ENCODE measurements at regions not wholly inside any gene's neighbourhood (a gene's known extent, or its start where the extent isn't known, plus 50 kb on each side); places are given as distances from the start of the nearest gene placed in this dataset.
A peak's percentile ranks its signal among the peaks of the same experiment; 100 is the strongest.

DNA sequence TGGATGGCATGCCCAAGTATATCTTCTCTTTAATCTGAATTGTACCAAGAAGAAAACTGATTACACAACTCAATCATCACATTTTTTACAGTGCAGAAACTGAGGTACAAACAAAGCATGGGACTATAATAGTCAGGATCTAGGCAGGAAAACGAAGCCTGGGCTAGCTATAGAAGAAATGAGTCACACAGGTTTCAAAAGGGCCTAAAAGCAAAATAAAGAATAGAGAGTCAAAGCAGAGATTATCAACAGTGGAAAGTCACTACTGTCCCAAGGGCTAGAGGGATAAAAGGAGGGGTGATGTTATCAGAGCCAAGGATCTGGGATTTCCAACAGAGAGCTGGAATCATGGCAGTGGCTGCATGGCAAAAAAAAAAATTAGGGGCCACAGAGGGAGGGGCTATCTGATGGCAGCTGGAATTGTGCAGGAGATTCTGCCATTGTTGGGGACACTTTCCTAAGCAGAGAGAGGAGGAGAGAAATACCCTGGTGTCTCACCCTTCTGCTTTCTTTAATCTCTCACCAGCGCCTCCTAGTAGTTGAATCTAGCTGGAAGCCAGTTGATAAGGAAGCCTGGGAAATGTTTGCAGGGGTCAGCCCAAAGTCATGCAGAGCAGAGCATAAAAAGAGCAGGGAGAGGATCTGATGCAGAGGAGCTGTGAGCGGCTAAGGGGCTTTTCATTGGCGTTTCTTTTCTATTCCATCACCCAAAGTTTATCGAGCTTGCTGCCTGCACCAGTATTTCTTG, 343.2 kb downstream of the ACTL7B start:
- Mint-ChIP-seq H3K4me1 (no peaks in the 10 kb centered on the region), H3K27me3 (no peaks in the 10 kb centered on the region), H3K36me3 (no peaks in the 10 kb centered on the region), H3K9me3 (peaks cover 0 to 5% (median 0%) of the 10 kb centered on the region in 3 donors), H3K4me3 (no peak overlapping the region), H3K27ac (no peak overlapping the region)

DNA sequence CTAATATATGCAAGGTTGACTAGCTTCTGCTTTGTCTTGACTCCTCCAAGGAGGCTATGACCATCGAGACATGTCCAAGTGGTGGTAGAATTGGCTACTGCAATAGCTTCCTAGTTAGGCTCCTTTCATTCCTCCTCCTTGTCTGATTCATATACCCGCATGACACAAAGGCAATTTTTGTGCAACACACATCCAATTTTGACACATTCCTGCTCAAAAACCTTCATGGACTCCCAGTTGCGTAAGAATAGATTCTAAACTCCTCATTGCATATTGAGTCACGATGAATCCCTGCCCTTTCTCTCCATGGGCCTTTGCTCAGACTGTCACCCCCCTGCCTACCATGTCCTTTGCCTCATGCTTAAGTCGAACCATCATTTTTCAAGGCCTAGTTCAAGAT, 344.5 kb downstream of the ACTL7B start:
- Mint-ChIP-seq H3K4me1 (no peaks in the 10 kb centered on the region), H3K27ac (no peak overlapping the region), H3K9me3 (peaks cover 0 to 5% (median 0%) of the 10 kb centered on the region in 3 donors), H3K36me3 (no peaks in the 10 kb centered on the region), H3K27me3 (no peaks in the 10 kb centered on the region), H3K4me3 (peak overlapping the region in 1 of 4 donors; percentile 25)

DNA sequence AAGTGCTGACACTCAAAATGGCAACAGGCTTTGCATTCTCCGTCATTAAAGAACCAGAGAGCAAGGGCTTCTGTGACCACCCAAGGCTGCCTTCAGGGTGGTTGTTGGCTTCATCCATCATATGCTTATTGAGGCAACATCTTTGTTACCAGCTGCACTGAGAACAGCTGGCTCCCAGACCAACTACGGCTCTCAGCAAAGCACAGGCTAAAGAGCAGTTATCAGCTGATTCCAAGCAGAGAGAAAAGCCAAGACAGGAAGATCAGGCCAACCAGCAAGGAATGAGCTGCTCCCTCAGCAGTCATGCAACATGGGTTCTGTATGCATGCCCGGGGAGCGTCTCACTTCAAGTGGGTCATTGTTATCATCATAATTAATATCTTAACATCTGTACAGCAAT, 358.9 kb downstream of the ACTL7B start:
- Mint-ChIP-seq H3K4me3 (no peak overlapping the region), H3K36me3 (no peaks in the 10 kb centered on the region), H3K4me1 (no peaks in the 10 kb centered on the region), H3K9me3 (peaks cover 1 to 12% (median 5%) of the 10 kb centered on the region in 3 donors), H3K27ac (no peak overlapping the region), H3K27me3 (no peaks in the 10 kb centered on the region)

DNA sequence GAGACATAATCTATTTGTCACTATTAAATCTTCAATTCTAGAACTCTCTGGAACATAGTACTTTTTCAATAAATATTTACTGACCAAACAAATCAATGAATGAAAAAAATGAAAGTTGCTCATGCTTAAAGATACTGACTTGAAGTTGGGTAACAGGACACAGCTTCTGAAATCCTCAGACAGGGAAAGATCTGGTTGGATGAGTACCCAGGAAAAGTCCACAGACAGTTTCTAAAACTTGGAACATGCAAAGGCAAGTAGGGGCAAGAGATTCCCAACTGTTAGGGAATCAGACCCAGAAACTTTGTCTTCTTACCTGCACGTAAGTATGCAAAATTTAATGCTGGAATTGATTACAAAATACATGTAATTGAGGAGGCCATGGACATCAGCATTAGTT, 366.2 kb downstream of the ACTL7B start:
- peaks cover 3% of the 10 kb centered on the region for H3K36me3 Mint-ChIP-seq
- no peak overlapping the region for H3K4me3 Mint-ChIP-seq
- H3K4me1 Mint-ChIP-seq: peaks cover 0 to 1% (median 0%) of the 10 kb centered on the region in 3 donors
- peaks cover 0 to 9% (median 5%) of the 10 kb centered on the region in 3 donors for H3K9me3 Mint-ChIP-seq
- no peaks in the 10 kb centered on the region for H3K27me3 Mint-ChIP-seq
- no peak overlapping the region for H3K27ac Mint-ChIP-seq

DNA sequence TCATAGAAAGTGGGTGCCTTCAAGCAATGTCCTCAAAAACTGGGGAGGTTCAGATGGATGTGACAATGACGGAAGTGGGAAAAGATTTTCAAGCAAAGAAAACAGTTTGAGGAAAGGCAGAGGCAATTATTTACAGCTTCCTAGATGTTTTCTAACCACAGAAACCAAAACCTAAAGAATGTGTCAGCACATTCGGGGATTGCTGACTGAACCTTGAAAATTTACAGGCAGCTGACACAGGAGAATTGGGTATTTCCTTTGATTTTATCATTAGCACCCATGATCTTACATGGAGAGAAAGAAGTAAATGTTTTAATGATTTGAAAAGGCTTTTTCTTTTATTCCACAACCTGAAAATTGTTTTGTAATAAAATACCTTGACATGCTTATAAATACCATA, 369.0 kb downstream of the ACTL7B start:
- no peak overlapping the region for H3K4me3 Mint-ChIP-seq
- no peak overlapping the region for H3K27ac Mint-ChIP-seq

DNA sequence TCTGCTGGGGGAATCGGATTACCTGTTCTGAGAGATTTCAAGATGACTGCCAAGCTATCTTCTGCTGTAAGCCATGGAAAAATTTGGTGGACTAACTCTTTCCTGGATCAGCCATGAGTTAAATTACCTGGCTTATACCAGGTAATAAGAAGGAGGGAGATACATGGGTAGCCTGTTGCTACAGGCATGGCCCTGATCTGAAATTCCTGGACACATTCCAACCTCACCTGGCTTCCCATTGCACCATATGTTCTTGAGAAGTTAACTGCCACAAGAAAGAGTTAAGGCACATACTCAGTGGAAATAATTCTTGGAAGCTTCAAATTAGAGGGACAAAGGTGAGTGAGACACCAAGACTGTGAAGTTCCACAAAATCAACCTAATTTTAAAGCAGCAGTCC, 371.3 kb downstream of the ACTL7B start:
- Mint-ChIP-seq H3K36me3 (peaks cover 3% of the 10 kb centered on the region), H3K9me3 (peaks cover 0 to 9% (median 5%) of the 10 kb centered on the region in 3 donors), H3K4me1 (peaks cover 0 to 1% (median 0%) of the 10 kb centered on the region in 3 donors), H3K27me3 (no peaks in the 10 kb centered on the region), H3K27ac (no peak overlapping the region), H3K4me3 (no peak overlapping the region)

More for the DNA sequence above, 369.0 kb downstream of the ACTL7B start:
- H3K9me3 Mint-ChIP-seq: peaks cover 0 to 9% (median 5%) of the 10 kb centered on the region in 3 donors
- H3K27me3 Mint-ChIP-seq: no peaks in the 10 kb centered on the region
- peaks cover 0 to 1% (median 0%) of the 10 kb centered on the region in 3 donors for H3K4me1 Mint-ChIP-seq
- peaks cover 3% of the 10 kb centered on the region for H3K36me3 Mint-ChIP-seq

DNA sequence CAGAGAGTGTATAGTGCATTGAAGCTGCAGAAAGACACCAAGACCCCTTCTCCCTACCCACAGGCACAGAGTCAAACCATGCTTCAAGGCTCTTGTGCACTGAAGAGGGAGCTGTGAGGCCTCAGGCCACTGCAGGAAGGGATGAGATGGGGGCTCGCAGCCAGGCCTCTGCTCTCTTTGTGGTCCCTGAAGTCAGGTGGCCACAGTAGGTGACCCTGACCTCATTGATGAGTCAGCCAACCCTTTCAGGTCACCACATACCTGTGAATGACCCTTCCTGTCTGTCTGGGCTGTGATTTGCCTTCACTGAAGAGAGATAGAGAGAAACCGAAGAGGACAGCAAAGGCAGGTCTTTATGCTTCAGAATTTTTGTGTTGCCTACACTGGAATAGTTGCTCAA, 372.1 kb downstream of the ACTL7B start:
- Mint-ChIP-seq H3K36me3 (peaks cover 3% of the 10 kb centered on the region), H3K4me3 (no peak overlapping the region), H3K4me1 (peaks cover 0 to under 1% (median 0%) of the 10 kb centered on the region in 3 donors), H3K27ac (no peak overlapping the region), H3K27me3 (no peaks in the 10 kb centered on the region), H3K9me3 (peaks cover 0 to 8% (median 5%) of the 10 kb centered on the region in 3 donors)

DNA sequence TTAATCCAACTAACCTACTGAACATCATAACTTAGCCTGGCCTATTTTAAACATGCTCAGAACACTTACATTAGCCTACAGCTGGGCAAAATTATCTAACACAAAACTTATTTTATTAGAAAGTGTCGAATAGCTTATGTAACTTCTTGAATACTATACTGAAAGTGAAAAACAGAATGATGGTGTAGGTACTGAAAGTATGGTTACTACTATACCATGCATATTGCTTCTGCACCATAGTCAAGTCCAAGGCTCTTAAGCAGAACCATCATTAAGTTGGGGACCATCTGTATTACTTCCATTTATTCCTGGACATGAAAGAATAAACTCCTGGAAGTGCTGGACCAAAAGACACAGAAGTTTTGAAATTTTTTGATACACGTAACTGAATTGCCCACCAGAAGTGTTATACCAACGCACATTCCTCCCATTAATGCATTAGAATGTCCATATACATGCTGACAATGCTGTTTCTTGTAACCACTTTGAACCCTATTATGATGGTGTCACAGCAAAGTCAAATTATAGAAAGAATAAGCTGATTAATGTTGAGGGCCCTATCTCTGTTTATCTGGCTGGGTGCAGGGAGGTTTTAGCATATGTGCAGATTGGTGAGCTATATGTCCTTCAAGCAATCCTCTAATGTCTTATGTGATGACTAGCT, 375.7 kb downstream of the ACTL7B start:
- no peaks in the 10 kb centered on the region for H3K36me3 Mint-ChIP-seq
- H3K4me1 Mint-ChIP-seq: no peaks in the 10 kb centered on the region
- no peak overlapping the region for H3K4me3 Mint-ChIP-seq
- H3K27me3 Mint-ChIP-seq: no peaks in the 10 kb centered on the region
- H3K27ac Mint-ChIP-seq: no peak overlapping the region
- no peaks in the 10 kb centered on the region for H3K9me3 Mint-ChIP-seq

DNA sequence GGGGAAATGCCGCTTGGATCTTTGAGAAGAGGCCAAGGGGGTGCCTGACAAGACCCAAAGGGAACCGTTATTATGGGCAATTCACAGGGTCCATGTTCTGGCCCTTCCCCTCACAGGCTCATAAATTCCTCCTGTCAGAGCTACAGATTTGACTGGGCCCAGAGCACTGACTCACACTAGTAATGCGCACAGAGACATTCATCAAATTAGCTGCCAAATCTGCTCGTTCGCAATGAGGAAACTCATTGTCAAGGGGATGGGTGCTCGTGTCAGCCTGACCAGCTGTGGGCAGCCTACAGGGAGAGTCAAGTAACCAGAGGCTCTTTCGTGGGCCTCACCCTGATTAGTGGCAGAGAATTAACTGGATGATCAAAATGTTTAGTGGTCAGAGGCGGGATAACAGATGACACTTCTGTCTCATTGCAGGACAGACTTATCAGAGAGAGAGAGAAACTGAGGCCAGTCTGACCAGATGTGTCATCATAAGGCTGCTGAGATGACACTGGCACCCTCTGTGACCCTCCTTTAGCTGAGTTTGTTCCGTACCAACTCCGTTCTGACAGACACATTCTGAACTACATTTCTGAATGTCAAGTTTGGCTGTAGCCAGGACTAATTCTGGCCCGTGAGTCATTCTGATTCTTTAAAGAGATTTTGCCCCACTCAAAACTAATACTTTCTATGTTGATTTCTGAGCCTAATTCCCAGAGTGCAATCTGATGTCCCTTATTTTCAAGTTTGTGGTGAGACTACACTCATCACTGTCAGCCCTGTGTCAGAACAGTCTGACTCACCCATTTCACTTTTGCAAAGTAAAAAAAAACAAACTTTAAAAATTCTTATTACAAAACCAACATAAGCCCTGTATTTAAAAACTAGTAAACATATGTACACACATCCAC, 377.1 kb downstream of the ACTL7B start:
- no peak overlapping the region for H3K27ac Mint-ChIP-seq
- H3K4me1 Mint-ChIP-seq: no peaks in the 10 kb centered on the region
- no peaks in the 10 kb centered on the region for H3K27me3 Mint-ChIP-seq
- no peaks in the 10 kb centered on the region for H3K9me3 Mint-ChIP-seq
- H3K36me3 Mint-ChIP-seq: no peaks in the 10 kb centered on the region
- no peak overlapping the region for H3K4me3 Mint-ChIP-seq

DNA sequence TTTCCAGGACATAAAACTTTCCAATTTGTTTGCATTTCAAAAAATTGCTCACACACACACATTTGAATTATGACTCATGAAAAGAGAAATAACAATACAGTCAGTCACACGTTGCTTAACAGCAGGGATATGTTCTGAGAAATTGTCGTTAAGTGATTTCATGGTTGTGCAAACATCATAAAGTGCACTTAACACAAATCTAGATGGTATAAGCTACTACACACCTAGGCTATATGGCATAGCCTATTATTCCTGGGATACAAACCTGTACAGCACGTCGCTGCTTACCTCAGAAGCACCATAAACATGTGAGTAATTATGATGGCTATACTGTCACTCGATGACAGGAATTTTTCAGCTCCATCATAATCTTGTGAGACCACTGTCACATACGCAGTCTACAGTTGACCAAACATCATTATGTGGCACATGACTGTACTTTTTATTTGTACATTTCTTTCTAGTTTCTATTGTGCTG, 378.2 kb downstream of the ACTL7B start:
- Mint-ChIP-seq H3K27ac (no peak overlapping the region), H3K9me3 (no peaks in the 10 kb centered on the region), H3K4me3 (no peak overlapping the region), H3K36me3 (no peaks in the 10 kb centered on the region), H3K27me3 (no peaks in the 10 kb centered on the region), H3K4me1 (no peaks in the 10 kb centered on the region)

DNA sequence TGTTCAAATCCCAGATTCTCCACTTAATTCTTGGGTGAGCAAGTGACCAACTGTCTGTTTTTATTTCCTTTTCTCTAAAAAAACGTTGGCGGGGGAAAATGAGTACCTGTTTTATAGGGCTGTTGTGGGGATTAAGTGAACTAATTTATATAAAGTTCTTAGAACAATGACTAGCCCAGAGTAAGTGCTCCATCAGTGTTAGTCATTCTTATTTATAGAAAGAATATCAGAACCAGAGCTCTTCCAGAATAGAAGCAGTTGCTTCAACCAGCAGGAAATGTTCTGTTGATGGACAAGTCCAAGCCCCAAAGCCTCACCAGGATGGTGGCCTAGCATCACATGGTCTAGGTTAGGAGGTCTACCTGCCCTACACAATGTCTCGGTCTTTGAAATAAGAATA, 379.2 kb downstream of the ACTL7B start:
- H3K27me3 Mint-ChIP-seq: no peaks in the 10 kb centered on the region
- H3K36me3 Mint-ChIP-seq: no peaks in the 10 kb centered on the region
- no peak overlapping the region for H3K4me3 Mint-ChIP-seq
- no peaks in the 10 kb centered on the region for H3K4me1 Mint-ChIP-seq
- H3K9me3 Mint-ChIP-seq: no peaks in the 10 kb centered on the region
- H3K27ac Mint-ChIP-seq: no peak overlapping the region

DNA sequence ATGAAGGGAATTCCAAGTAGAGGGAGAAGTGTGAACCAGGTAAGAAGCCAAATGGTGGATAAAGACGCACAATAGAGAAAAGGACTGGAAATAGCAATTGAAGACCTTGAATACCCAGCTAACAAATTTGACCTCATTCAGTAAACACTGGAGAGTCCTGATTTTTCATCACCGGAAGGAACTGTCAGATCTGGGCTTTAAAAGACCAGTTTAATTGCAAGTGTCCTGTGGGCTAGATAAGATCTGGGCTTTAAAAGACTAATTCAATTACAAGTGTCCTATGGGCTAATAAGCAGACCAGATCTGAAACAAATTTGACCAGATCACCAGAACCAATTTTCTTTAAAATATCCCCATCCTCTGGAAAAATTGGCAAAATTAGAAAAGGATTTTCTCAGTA, 380.0 kb downstream of the ACTL7B start:
- Mint-ChIP-seq H3K27ac (no peak overlapping the region), H3K36me3 (no peaks in the 10 kb centered on the region)

DNA sequence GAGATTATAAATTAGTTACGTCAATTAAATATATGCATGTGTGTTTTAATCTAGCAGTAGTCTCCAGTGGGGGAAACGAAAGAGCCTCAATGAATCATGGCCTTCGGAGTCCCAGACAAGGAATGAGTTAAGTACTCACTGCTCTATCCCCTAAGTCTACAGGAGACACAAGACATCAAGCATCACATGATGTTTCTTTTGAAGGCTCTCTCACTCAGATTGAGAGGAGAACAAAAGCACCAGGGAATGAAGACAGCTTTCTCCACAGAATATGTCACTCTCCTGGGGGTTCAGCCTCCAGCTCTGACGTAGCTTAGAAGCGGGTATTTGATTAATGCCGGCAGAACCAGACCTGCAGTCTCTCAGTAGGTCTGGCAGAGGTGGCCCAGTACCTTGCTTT, 381.4 kb downstream of the ACTL7B start:
- Mint-ChIP-seq H3K4me1 (no peaks in the 10 kb centered on the region), H3K9me3 (peaks cover 0 to 2% (median 0%) of the 10 kb centered on the region in 3 donors), H3K36me3 (no peaks in the 10 kb centered on the region), H3K4me3 (no peak overlapping the region), H3K27me3 (no peaks in the 10 kb centered on the region), H3K27ac (no peak overlapping the region)

More for the DNA sequence above, 380.0 kb downstream of the ACTL7B start:
- no peak overlapping the region for H3K4me3 Mint-ChIP-seq
- no peaks in the 10 kb centered on the region for H3K4me1 Mint-ChIP-seq
- H3K27me3 Mint-ChIP-seq: no peaks in the 10 kb centered on the region
- no peaks in the 10 kb centered on the region for H3K9me3 Mint-ChIP-seq

DNA sequence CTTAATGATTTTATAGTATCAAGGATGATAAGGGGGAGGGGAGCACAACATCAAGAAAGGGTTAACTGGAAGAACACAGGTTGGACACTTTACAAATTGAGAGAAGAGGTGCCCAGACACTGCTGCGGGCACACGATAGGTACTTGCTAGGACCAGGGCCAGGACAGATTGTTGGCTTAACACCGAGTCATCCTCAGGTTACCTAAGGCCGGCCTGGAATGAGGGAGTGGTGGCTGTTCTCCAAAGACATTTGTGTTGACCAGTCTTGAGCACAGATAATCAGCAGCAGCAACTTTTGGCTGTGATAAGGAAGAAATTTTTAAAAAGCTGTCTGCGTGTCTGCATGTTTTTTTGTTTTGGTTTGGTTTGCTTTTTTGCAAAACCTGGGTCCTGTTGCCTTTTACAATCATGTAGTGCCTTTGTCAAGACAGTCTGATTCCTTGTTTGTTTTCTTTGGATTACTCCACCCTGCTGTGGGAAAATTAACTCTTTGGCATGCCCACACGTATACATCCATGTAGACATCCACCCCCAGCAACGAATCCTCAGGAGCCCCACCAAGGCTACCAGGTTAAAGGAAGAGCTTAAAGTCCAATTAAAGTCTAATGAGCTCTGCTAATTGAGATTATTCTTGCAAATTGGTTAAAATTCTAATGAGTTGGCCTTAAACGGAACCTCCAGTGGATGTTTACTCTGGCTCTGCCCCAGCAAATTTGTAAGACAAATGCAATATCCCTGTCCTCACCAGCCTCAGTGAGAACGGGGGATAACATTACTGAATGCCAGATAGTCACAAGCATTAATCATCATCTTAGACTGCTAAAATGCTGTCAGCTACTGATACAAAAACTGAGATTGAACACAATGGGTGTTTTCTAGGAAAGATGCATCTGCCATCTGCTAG, 382.3 kb downstream of the ACTL7B start:
- Mint-ChIP-seq H3K36me3 (no peaks in the 10 kb centered on the region), H3K4me1 (no peaks in the 10 kb centered on the region), H3K27ac (no peak overlapping the region)

More for the DNA sequence above, 382.3 kb downstream of the ACTL7B start:
- Mint-ChIP-seq H3K27me3 (no peaks in the 10 kb centered on the region), H3K4me3 (no peak overlapping the region), H3K9me3 (peaks cover 0 to 2% (median 0%) of the 10 kb centered on the region in 3 donors)

Measured in IgD-negative memory B cell (primary cell).